ENCODE measurements at regions not wholly inside any gene's neighbourhood (a gene's known extent, or its start where the extent isn't known, plus 50 kb on each side); places are given as distances from the start of the nearest gene placed in this dataset.

- H3K9ac ChIP-seq (ENCODE audit: insufficient read depth, low read length, poor library complexity, severe bottlenecking) = no peak overlapping the region
- no peak overlapping the region for H3K4me2 ChIP-seq (replicated peaks; ENCODE audit: extremely low read depth, low read length, poor library complexity, severe bottlenecking)
- no peak overlapping the region for H3K4me3 Mint-ChIP-seq
- no peaks in the 10 kb centered on the region for H3K27me3 Mint-ChIP-seq (ENCODE audit: low read depth in 3 of 3)
- H3K36me3 ChIP-seq (replicated peaks in 1 of 2; ENCODE audit: control insufficient read depth in 1 of 2, insufficient read depth in 2 of 2, low read length in 2 of 2) = no peaks in the 10 kb centered on the region
- H2AFZ ChIP-seq (ENCODE audit: insufficient read depth, low read depth, low read length, poor library complexity, severe bottlenecking) = no peak overlapping the region
- H3K79me2 ChIP-seq (ENCODE audit: insufficient read depth, low read length) = no peaks in the 10 kb centered on the region
- no peak for DNase-seq
- intact Hi-C loops (cut with micrococcal nuclease) = no loop called here
- H3K27me3 ChIP-seq (ENCODE audit: control insufficient read depth in 2 of 2, insufficient read depth in 2 of 2, low read length in 2 of 2) = no peaks in the 10 kb centered on the region
- H3K36me3 Mint-ChIP-seq = no peaks in the 10 kb centered on the region
- H3K27ac ChIP-seq (ENCODE audit: low read depth in 1 of 2, low read length in 2 of 2) = no peak overlapping the region
- H3K9me3 Mint-ChIP-seq = peaks cover 2 to 8% (median 4%) of the 10 kb centered on the region in 7 donors
- H4K20me1 ChIP-seq (ENCODE audit: insufficient read depth, low read length) = no peaks in the 10 kb centered on the region
- no peak for TF ChIP-seq CTCF (IDR thresholded peaks at IDR 0.05)
- H3K27ac Mint-ChIP-seq = no peak overlapping the region
- H3K4me3 ChIP-seq (replicated peaks in 1 of 3; ENCODE audit: low read depth in 2 of 3, low read length in 3 of 3) = no peak overlapping the region
- no peaks in the 10 kb centered on the region for H3K4me1 ChIP-seq (ENCODE audit: control insufficient read depth in 1 of 2, insufficient read depth in 2 of 2, low read length in 2 of 2)
- peaks cover 0 to 3% of the 10 kb centered on the region in 2 donors for H3K9me3 ChIP-seq (replicated peaks in 1 of 2; ENCODE audit: control insufficient read depth in 1 of 2, insufficient read depth in 1 of 2, low read length in 2 of 2)
- H3K4me1 Mint-ChIP-seq = no peaks in the 10 kb centered on the region
These were observed 240.5 kb upstream of the ANKRD50 start for GRCh38 chr4:124953061-124953460.

- no peak overlapping the region for H3K9ac ChIP-seq (ENCODE audit: insufficient read depth, low read length, poor library complexity, severe bottlenecking)
- no peak overlapping the region for H3K27ac Mint-ChIP-seq
- H3K9me3 ChIP-seq (replicated peaks in 1 of 2; ENCODE audit: control insufficient read depth in 1 of 2, insufficient read depth in 1 of 2, low read length in 2 of 2) = peaks cover 0 to 3% of the 10 kb centered on the region in 2 donors
- H3K27me3 ChIP-seq (ENCODE audit: control insufficient read depth in 2 of 2, insufficient read depth in 2 of 2, low read length in 2 of 2) = no peaks in the 10 kb centered on the region
- H3K4me1 ChIP-seq (ENCODE audit: control insufficient read depth in 1 of 2, insufficient read depth in 2 of 2, low read length in 2 of 2) = no peaks in the 10 kb centered on the region
- no peak for TF ChIP-seq CTCF (IDR thresholded peaks at IDR 0.05)
- H3K9me3 Mint-ChIP-seq = peaks cover 2 to 8% (median 4%) of the 10 kb centered on the region in 7 donors
- no peaks in the 10 kb centered on the region for H3K27me3 Mint-ChIP-seq (ENCODE audit: low read depth in 3 of 3)
- H2AFZ ChIP-seq (ENCODE audit: insufficient read depth, low read depth, low read length, poor library complexity, severe bottlenecking) = no peak overlapping the region
- intact Hi-C loops (cut with micrococcal nuclease) = no loop called here
- no peak overlapping the region for H3K4me3 Mint-ChIP-seq
- no peaks in the 10 kb centered on the region for H4K20me1 ChIP-seq (ENCODE audit: insufficient read depth, low read length)
- no peak overlapping the region for H3K27ac ChIP-seq (ENCODE audit: low read depth in 1 of 2, low read length in 2 of 2)
- no peak overlapping the region for H3K4me2 ChIP-seq (replicated peaks; ENCODE audit: extremely low read depth, low read length, poor library complexity, severe bottlenecking)
- no peaks in the 10 kb centered on the region for H3K36me3 ChIP-seq (replicated peaks in 1 of 2; ENCODE audit: control insufficient read depth in 1 of 2, insufficient read depth in 2 of 2, low read length in 2 of 2)
- no peak overlapping the region for H3K4me3 ChIP-seq (replicated peaks in 1 of 3; ENCODE audit: low read depth in 2 of 3, low read length in 3 of 3)
- no peaks in the 10 kb centered on the region for H3K36me3 Mint-ChIP-seq
- no peaks in the 10 kb centered on the region for H3K4me1 Mint-ChIP-seq
- no peak for DNase-seq
- no peaks in the 10 kb centered on the region for H3K79me2 ChIP-seq (ENCODE audit: insufficient read depth, low read length)
These were observed 240.1 kb upstream of the ANKRD50 start for GRCh38 chr4:124952601-124953000.
